Pulmonary artery endothelial cell (primary cell): ENCODE measurements at regions not wholly inside any gene's neighbourhood (a gene's known extent, or its start where the extent isn't known, plus 50 kb on each side); places are given as distances from the start of the nearest gene placed in this dataset.

Experiments used
- DNase-seq: peaks from one replicate; pipeline ENCODE4 v3.0.0-alpha.2; 2011; ENCODE audit warnings: low read depth, low spot score

DNA sequence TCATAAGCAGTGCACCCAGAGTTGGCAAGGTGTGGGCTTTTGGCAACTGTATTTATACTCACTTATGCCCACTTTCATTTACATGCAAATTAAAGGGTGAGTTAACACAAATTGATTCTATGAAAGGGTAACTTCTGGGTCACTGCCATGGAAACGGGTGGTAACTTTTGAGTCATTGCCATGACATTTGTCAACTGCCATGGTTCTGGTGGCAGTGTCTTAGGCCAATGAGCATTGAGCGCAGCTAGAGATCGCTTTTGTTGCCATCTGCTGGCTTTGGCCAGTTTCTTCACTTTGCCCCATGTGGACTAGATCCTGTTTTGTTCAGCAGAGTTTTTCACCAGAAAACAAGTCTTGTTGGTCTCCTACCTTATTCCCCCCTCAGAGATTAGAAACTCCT, 170.8 kb upstream of the NUDT6 start:
- no peak for DNase-seq

DNA sequence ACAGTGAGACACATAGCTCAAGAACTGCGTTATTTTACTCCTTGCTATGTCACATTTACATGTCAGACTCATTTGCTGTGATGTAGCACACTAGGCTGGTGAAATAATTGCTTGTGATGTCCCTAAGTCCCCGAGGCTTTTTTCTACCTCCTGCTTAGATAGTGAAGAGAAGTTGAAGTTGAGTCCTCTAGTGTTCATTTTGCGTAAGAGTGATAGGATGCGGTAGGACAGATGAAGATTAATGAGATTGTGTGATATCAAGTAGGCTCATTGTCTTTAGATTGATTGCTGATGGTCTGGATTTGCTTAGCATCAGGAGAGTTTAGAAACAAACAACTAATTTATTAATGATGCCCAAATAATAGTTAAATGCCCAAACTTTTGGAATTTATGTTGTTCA, 173.6 kb upstream of the NUDT6 start:
- DNase-seq: no peak

DNA sequence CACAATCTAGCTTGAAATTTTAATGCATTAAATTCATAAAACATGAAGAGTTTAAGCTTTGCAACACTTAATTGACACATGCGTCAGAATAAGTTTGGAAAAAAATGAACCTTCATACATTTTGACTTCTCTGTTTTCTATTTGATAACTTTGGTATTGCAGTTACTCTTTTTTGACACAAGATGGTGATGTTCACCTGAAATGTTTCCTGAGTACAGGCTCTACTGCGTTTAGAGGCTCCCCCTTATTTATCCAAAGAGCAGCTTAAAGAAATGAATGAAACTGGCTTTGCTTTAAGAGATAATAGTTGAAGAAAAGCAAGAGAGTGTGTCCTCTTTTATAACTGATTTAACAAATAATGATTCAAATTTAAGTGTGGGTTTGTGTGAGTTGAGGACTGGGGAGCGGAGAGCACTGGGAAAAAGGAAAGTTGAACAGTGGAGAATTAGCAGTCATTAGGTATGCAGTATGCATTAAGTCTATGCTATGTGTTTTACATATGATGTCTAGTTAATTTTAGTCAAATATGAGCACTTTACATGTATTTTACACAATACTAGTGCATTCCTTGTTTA, 180.6 kb upstream of the NUDT6 start:
- DNase-seq: no peak

DNA sequence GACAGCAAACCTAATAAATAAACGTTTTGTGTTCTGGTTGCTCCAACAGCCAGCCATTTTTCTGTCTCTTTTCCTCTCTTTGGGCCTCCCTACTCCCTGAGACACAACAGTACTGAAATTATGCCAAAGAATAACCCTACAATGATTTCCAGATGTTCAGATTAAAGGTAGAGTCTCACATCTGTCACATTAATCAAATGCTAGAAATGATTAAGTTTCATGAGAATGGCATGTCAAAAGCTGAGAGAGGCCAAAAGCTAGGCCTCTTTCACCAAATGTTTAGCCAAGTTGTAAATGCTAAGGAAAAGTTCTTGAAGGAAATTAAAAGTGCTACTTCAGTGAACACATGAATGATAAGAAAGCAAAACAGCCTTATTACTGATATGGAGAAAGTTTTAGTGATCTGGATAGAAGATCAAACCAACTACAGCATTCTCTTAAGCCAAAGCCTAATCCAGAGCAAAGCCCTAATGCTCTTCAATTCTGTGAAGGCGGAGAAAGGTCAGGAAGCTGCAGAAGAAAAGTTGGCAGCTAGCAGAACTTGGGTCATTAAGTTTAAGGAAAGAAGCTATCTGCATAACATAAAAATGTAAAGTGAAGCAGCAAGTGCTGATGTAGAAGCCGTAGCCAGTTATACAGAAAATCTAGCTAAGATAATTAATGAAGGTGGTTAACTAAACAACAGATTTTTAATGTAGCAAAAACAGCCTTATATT, 182.1 kb upstream of the NUDT6 start:
- DNase-seq: no peak

DNA sequence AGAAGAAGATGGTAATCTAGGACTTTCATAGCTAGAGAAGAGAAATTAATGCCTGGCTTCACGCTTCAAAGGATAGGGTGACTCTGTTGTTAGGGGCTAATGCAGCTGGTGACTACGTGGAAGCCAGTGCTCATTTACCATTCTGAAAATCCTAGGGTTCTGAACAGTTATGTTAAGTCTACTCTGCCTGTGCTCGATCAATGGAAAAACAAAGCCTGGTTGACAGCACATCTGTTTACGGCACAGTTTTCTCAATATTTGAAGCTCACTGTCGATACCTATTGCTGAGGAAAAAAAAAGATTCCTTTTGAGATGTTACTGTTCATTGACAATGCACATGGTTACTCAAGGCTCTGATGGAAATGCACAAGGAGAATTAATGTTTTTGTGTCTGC, 182.6 kb upstream of the NUDT6 start:
- no peak for DNase-seq

DNA sequence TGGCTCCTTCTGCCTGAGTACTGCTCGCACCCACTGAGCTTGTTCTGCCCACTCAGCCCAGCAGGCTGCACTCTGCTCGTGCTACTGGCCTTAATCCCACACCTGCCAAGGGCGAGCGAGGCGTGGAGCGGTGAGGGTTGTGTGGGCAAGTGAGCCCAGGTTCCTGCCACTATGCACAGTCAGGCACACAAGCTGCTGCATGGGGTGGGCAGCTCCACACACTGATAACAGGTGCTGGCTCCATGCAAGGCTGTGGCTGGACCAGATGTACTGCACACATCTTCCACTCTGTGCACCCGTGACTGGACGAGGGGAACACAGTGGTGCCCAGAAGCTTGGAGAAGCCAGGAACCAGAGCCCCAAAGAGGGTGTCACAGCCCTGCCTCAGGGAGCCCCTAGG, 184.3 kb upstream of the NUDT6 start:
- DNase-seq: no peak

DNA sequence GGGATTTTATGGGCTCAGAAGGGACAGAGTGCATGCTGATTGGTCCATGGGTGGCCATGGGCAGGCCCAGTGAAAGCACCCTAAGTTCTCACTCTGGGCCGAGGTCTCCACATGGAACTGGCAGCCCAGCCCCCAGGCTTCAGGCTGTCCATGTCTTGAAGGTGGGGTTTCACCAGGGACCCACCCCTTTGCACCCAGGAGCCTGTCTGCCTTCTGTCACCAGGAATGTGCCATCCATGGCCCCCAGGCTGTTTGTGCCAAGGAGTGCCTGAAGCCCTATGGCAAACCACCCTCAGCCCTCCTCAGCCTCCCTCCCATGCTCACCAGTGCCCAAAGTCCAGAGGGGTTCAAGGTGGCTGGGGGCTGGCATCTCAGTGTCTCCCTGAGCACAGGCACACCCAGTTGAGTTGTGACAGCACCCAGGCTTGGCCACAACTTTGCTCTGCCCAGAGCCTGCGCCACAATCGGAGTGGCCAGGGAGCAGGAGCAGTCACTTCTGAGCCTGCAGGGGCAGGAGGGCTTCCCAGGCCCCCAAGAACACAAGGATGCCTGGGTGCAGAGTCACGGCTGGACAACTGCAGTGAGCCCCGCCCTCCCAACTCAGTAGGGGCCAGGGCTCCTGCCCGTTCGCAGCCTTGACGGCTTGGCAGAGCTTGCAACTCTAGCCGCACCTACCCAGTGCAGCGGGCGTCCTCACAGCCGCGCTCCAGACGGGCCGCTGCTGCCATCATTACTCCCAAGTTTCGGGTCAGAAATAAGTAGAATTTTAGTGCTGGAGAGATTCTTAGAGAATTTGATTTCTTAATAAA, 185.3 kb upstream of the NUDT6 start:
- DNase-seq: no peak

DNA sequence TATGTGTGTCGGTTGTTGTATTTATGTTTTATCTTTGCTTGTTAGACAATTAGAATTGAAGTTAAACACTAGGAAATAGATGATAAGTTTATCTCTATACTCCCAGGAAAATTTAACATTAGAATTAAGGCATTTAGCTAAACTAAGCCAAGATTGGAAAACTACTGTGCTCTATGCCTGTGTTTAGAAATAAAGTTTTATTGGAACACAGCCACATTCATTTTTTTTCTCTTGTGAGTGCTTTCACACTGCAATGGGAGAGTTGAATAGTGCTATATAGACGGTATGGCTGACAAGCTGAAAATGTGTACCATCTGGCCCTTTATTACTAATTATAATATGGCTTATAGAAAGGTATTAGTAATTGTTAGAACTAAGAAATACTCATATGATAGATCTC, 186.7 kb upstream of the NUDT6 start:
- DNase-seq: no peak

DNA sequence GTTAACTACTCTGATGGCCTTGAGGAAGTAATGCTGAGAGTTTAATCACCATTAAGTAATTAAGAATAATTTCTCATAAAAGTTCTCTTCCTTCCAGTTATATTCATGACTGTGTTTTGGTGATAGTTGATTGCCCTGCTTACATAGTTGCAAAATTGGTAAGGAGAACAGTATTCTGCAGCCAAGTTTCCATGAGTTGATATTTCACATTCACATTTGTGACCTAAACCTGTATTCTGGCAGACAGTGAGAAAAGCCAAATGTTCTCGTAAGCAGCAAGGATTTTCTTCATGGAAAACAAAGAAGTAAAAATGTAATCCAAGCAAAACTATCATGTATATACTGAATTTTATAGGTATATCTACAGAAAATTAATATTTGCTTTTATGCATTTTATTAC, 187.8 kb upstream of the NUDT6 start:
- DNase-seq: no peak

DNA sequence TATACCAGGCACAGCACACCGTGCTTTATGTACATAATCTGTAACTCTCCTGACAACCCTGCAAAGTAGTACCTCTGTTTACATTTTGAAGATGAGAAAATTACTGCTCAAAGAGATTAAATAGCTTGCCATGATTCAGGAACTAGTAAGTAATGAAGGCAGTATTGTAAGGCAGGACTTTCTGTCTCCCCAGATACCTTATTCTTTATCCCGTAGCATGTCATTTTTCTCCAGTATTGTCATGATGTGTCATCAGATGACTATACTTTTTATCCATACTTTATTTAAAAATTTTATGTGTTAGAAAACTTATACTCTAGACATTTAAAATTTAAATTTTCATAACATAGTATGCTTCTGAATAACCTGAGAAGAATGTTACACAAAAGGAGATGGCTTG, 188.3 kb upstream of the NUDT6 start:
- no peak for DNase-seq

DNA sequence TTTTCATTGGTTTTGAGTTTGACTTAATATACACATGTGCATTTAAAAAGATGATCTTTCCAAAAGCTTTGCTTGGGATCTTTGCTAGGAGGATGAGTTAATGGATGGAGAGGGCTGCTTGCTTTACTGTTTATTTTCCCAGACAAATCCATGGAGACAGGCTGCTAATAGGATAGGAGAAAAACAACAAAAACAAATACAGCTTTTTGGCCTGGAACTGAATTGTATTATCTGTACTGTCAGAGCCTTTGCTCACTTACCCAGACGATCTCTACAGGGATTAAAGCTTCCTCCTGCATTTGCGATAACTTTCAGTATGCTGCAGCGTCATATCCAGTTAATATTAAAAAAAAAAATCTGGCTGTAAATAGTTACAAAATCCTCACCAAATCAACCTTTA, 190.8 kb upstream of the NUDT6 start:
- DNase-seq: no peak

DNA sequence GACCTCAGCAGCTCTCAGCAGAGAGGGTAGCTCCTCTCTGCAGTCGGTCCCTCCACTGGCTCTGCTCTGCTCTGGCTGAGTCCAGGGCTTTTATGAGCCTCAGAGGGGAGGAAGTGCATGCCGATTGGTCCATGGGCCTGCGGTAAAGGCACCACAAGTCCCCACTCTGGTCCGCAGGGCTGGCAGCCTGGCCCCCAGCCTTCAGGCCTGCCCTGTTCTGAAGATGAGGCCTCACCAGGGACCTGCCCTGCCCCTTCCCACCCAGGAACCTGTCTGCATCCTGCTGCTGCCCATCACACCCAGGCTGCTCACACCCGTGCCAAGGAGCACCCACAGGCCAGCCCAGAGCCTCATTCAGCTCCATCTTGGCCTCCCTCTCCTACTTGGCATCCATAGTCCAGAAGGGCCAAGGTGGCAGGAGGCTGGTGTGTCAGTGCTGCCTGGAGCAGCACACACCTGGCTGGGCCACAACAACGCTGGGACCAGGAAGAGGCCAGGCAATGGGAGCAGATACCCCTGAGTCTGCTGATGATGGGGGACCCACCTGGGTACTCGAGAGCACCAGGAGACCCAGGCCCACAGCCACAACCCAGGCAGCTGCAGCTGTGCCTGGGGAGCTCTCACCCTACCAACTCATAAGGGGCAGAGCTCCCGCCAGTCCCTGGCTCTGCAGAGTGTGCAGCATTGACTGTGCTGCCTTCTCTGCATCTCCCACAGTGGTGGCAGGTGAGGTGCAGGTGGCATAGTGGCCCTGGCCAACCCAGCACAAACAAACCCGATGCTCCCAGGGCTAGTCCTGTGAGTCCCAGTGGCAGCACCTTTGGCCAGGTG, 191.9 kb upstream of the NUDT6 start:
- no peak for DNase-seq

DNA sequence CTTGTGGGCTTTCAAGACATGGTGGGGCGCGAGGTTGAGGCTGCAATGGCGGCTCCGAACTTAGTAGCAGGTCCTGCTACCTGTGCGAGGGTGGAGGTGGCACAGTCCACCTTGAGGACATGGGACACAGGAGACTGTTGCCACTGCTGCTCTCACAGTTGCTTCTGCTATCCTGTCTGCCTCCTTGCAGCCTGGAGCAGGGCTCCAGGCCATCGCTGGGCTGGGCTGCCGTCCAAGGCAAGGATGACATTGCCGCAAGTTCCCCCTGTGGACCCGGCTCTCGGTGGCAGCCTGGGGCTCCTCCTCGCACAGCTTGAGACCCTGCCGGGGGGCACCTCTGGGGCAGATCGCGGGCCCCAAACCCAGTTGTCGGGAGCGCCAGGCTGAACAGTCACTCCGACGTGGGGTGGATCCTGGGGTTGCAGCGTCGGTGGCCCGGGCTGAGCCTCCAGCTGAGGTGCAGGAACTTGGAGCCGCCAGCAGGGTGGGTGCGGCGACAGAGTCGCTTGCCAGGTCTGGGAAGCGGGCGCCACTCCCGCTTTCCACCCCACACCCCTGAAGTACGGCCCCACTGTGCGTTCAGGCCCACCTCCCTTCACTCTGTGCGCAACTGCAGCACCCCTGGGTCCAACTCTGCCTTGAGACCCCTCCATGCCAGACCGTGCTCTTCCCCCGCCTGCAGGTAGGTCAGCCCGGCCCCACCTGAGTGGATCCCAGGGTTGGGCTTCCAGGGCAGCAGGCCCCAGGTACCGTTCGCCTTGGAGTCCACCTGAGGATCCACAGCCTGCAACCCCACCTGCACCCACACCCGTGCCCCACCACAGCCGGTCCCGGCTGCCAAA, 192.7 kb upstream of the NUDT6 start:
- DNase-seq: no peak

DNA sequence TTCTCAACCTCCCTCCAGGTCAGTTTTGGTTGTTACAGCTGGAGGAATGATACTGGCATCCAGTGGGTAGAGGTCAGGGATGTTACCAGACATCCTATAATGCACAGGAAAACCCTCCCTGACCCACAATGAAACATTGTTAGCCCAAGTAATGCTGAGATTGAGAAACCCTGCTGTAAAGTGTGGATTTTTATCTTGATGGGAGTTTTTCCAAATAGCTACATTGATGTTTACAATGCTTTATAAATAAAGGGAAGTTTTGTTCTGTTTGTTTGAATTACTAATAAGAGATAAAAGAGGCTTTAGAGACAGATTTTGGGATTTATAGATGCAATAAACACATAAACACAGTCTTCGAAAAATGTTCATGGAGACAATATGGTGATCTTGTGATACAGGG, 194.0 kb upstream of the NUDT6 start:
- no peak for DNase-seq

DNA sequence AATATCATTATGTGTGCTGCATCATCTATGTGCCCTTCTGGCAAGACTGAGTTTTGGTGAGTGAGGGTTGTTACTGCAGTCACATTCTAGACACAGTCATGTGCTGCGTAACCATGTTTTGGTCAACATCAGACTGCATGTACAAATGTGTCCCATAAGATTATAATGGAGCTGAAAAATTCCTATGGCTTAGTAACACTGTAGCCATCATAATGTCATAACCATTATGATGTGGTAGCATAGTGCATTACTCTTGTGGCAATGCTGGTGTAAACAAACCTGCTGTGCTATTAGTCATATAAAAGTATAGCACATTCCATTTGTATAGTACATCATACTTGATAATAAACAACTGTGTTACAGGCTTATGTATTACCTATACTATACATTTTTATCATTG, 198.1 kb upstream of the NUDT6 start:
- no peak for DNase-seq

DNA sequence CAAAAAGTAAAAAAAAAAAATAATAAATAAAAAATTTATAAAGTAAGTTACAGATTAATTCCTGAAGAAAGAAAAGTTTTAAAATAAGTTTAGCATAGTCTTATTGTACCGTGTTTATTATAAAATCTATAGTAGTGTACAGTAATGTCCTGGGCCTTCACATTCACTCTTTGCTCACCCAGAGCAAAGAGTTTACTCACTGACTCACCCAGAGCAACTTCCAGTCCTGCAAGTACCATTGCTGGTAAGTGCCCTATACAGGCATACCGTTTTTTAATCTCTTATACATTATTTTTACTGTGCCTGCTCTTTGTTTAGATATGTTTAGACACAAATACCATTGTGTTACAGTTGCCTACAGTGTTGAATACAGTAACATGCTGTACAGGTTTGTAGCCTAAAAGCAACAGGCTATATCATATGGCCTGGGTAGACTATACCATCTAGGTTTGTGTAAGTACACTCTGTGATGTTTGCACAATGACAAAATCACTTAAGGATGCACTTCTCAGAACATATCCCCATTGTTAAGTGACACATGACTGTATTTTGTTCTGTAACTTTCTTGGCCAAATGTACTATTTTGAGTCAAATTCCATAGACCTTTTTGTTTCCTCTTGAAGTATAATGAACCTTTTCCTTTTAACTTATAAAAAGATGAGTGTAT, 199.0 kb upstream of the NUDT6 start:
- DNase-seq: no peak

DNA sequence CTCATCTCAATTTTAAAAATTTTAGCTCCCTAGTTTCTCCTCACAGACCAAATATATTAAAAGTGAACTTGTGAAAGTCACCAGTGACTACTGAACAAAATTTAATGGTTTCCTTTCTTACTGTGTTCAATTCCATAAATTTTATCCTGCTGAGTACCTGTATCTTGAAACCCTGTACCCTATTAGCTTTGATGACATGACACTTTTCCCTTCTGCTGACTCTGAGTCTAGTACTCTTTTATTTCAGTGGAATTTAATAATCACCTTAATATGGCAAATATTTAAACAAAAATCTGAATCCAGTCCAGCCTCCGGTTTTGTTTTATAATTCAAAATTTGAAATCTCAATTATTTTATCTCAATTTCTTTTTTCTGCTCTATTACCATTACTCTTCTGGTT, 203.1 kb upstream of the NUDT6 start:
- DNase-seq: no peak

DNA sequence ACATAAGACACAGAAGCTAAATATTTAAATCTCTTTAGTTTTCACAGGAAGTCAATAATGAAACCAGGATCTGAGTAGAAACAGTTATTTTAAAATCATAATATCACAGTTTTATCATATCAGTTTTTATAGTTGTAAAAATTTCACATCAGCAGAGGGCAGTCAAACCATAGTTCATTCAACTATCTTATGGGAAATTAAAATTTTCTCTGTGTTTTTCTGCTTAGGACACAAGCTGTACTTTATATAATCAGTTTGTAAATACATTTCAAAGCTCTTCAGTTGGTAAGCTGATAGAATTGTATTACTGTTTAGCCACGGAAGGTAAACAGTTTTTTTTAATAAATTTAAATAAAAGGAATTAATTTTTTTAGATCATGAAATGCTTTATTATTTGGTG, 204.8 kb upstream of the NUDT6 start:
- no peak for DNase-seq

DNA sequence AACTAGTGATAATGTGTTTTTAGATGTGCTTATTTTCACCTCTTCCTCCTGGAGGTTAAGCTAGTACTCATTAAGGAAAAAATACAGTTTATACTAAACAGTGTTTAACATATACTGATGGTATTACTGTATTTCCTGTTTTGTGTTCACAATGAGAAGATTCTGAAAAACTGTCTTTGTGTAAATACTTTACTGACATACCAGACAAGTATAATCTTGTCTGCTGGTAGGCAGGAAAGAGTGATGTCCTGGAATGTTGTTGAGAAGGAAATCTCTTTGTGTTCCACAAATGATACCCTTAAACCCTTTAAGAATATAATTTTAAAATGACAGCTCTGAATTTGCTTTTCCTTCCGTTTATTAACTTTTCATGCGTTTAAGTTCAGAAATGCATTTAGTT, 205.5 kb upstream of the NUDT6 start:
- DNase-seq: no peak

DNA sequence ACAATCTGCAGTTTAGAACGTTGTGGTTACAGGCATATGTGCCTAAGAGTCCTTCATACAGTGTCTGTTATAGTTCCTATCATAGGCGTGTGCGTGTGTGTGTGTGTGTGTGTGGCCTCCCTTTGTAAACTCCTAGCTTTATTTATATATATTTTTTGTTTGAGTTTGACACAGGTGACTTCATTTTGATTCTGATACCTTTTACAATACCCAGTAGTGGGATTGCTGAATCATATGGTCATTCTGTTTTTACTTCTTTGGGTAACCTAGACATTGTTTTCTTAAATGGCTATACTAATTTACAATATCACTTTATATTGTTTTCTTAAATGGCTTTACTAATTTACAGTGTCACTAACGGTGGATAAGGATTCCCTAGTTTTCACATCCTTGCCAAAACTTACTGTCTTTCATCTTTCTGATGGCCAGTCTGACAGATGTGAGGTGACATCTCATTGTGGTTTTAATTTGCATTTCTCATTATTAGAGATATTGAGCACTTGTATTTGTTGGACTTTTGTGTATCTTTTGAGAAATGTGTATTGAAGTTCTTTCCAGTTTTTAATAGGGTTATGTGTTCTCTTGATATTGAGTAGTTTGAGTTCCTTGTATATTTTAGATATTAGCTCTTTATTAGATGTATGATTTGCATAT, 211.1 kb upstream of the NUDT6 start:
- DNase-seq: no peak
